Neuronal stem cell (in vitro differentiated cells): ENCODE measurements at regions not wholly inside any gene's neighbourhood (a gene's known extent, or its start where the extent isn't known, plus 50 kb on each side); places are given as distances from the start of the nearest gene placed in this dataset. TPM values are rescaled to one million over a fixed set of nuclear protein-coding genes. Genes with fewer than 3 reads are reported as not detected.
A peak's percentile ranks its signal among the peaks of the same experiment; 100 is the strongest.

Source experiments
- DNase-seq: peaks from one replicate; pipeline ENCODE4 v3.0.0-alpha.2; 2013; ENCODE audit warnings: low spot score
- H2AFZ ChIP-seq: one replicate; pipeline ENCODE4 v1.6.1; 2013; ENCODE audit warnings: mild to moderate bottlenecking, low read length, inconsistent platforms
- H2AK5ac ChIP-seq: 2 replicates; pipeline ENCODE4 v1.6.1; 2013; ENCODE audit warnings: low read depth, mild to moderate bottlenecking, inconsistent platforms, low read length, moderate library complexity, mixed read lengths
- H2BK120ac ChIP-seq: 2 replicates; pipeline ENCODE4 v1.6.1; 2013; ENCODE audit warnings: low read depth, mild to moderate bottlenecking, inconsistent platforms, low read length, moderate library complexity, mixed read lengths
- H2BK12ac ChIP-seq: one replicate; pipeline ENCODE4 v1.6.1; 2013; ENCODE audit warnings: low read length, inconsistent platforms
- H2BK15ac ChIP-seq: 2 replicates; pipeline ENCODE4 v1.6.1; 2013; ENCODE audit warnings: mild to moderate bottlenecking, low read length, inconsistent platforms, mixed read lengths
- H2BK5ac ChIP-seq: one replicate; pipeline ENCODE4 v1.6.1; 2013; ENCODE audit warnings: inconsistent platforms, mild to moderate bottlenecking, low read length, moderate library complexity
- H3K14ac ChIP-seq: one replicate; pipeline ENCODE4 v1.6.1; 2013; ENCODE audit warnings: low read length, inconsistent platforms
- H3K18ac ChIP-seq: 2 replicates; pipeline ENCODE4 v1.6.1; 2013; ENCODE audit warnings: low read length, inconsistent platforms
- H3K23ac ChIP-seq: 2 replicates; pipeline ENCODE4 v1.6.1; 2013; ENCODE audit warnings: low read depth, mild to moderate bottlenecking, mixed read lengths, low read length, inconsistent platforms; ENCODE audit not compliant: poor library complexity
- H3K27ac ChIP-seq: replicated peaks from 3 replicates; pipeline ENCODE4 v1.5.1; 2013; ENCODE audit warnings: low read length, inconsistent platforms
- H3K27me3 ChIP-seq, 3 experiments: 2 replicates each; pipeline ENCODE4 v1.6.1; 2013; ENCODE audit warnings: low read length in 3 of 3, mild to moderate bottlenecking in 2 of 3, inconsistent platforms in 1 of 3, low read depth in 1 of 3, mixed read lengths in 1 of 3, moderate library complexity in 1 of 3; ENCODE audit not compliant: control insufficient read depth in 3 of 3, insufficient read depth in 3 of 3
- H3K36me3 ChIP-seq, 2 donors: replicated peaks in 1 of 2; 2 replicates each; pipeline ENCODE4 v1.6.1; 2013; ENCODE audit warnings: low read length in 2 of 2; ENCODE audit not compliant: control insufficient read depth in 2 of 2, insufficient read depth in 2 of 2
- H3K4ac ChIP-seq: 2 replicates; pipeline ENCODE4 v1.6.1; 2013; ENCODE audit warnings: inconsistent platforms, mild to moderate bottlenecking, low read length, moderate library complexity
- H3K4me1 ChIP-seq, 2 donors: 1 replicate in 1 of 2; 2 replicates in 1 of 2; pipeline ENCODE4 v1.6.1; 2013; ENCODE audit warnings: low read length in 2 of 2, low read depth in 1 of 2; ENCODE audit not compliant: control insufficient read depth in 2 of 2, insufficient read depth in 1 of 2
- H3K4me2 ChIP-seq: one replicate; pipeline ENCODE4 v1.6.1; 2013; ENCODE audit warnings: mild to moderate bottlenecking, low read length, inconsistent platforms; ENCODE audit not compliant: insufficient read depth, poor library complexity, severe bottlenecking
- H3K4me3 ChIP-seq, 2 donors: 2 replicates each; pipeline ENCODE4 v1.5.1; 2013; ENCODE audit warnings: low read length in 2 of 2, mild to moderate bottlenecking in 2 of 2, inconsistent platforms in 1 of 2, moderate library complexity in 1 of 2
- H3K79me1 ChIP-seq: one replicate; pipeline ENCODE4 v1.6.1; 2013; ENCODE audit warnings: low read depth, mild to moderate bottlenecking, inconsistent platforms, low read length, moderate library complexity
- H3K9ac ChIP-seq: one replicate; pipeline ENCODE4 v1.6.1; 2013; ENCODE audit warnings: mild to moderate bottlenecking, low read depth, low read length, inconsistent platforms; ENCODE audit not compliant: poor library complexity
- H3K9me3 ChIP-seq, 2 donors: replicated peaks in 1 of 2; 2 replicates each; pipeline versions ENCODE3 to v1.6.1; 2013; ENCODE audit warnings: low read length in 2 of 2, mild to moderate bottlenecking in 2 of 2, inconsistent platforms in 1 of 2, low read depth in 1 of 2, mixed read lengths in 1 of 2, moderate library complexity in 1 of 2; ENCODE audit not compliant: control insufficient read depth in 2 of 2, insufficient read depth in 1 of 2
- H4K8ac ChIP-seq: one replicate; pipeline ENCODE4 v1.6.1; 2013; ENCODE audit warnings: low read depth, mild to moderate bottlenecking, inconsistent platforms, low read length, moderate library complexity
- H4K91ac ChIP-seq: one replicate; pipeline ENCODE4 v1.6.1; 2013; ENCODE audit warnings: low read length, low read depth, mild to moderate bottlenecking, inconsistent platforms; ENCODE audit not compliant: poor library complexity
- WGBS, 2 donors: extraction: QIAGEN DNeasy Blood & Tissue Kit; methylation state at CpG; one replicate each; pipeline ENCODE4 v1.1.7; 2013; ENCODE audit warnings: missing lambda C conversion rate in 2 of 2, mixed read lengths in 1 of 2; ENCODE audit not compliant: insufficient read length in 2 of 2, insufficient replicate concordance in 1 of 2; ENCODE audit errors: extremely low coverage in 2 of 2; 5-methylcytosine and 5-hydroxymethylcytosine counted together
- small RNA-seq: library from polyadenylated mRNA; stranded (forward); fragments of <200 nt; extraction: miRNeasy Mini kit (QIAGEN cat#:217004); gene quantifications from one replicate; pipeline ENCODE3, GENCODE V24; 2013; ENCODE audit not compliant: insufficient read depth

- Histone ChIP-seq H2BK120ac (no peak overlapping the region), H3K14ac (no peak overlapping the region), H2AFZ (peak overlapping the region; percentile 26), H3K4me1 (no peaks in the 10 kb centered on the region), H4K8ac (no peak overlapping the region), H2BK15ac (no peak overlapping the region), H2BK5ac (no peak overlapping the region), H3K4me2 (no peak overlapping the region), H3K9ac (no peak overlapping the region), H4K91ac (no peak overlapping the region), H3K9me3 (no peaks in the 10 kb centered on the region), H3K18ac (no peak overlapping the region), H3K23ac (no peak overlapping the region), H2BK12ac (no peak overlapping the region), H3K27me3 (no peaks in the 10 kb centered on the region), H3K36me3 (no peaks in the 10 kb centered on the region), H3K4ac (no peak overlapping the region), H3K4me3 (no peak overlapping the region), H3K79me1 (no peaks in the 10 kb centered on the region), H3K27ac (no peak overlapping the region), H2AK5ac (no peak overlapping the region)
- DNase-seq = no peak
- no CpG with 5 or more reads among the region's 2 CpGs for WGBS, 2 donors
Observed at GRCh38 chr13:70189981-70190380, 81.7 kb upstream of the KLHL1 start.

GRCh38 chr13:70188567-70188966, 80.3 kb upstream of the KLHL1 start:
- no peak overlapping the region for H4K91ac ChIP-seq
- H2BK15ac ChIP-seq = no peak overlapping the region
- no peaks in the 10 kb centered on the region for H3K4me1 ChIP-seq
- H2BK5ac ChIP-seq = no peak overlapping the region
- DNase-seq = no peak
- H3K4me2 ChIP-seq = no peak overlapping the region
- no peak overlapping the region for H4K8ac ChIP-seq
- no peak overlapping the region for H2BK120ac ChIP-seq
- H3K27me3 ChIP-seq = no peaks in the 10 kb centered on the region
- no peak overlapping the region for H3K27ac ChIP-seq
- H3K36me3 ChIP-seq = no peaks in the 10 kb centered on the region
- no peak overlapping the region for H2AK5ac ChIP-seq
- WGBS, 2 donors = no CpG with 5 or more reads among the region's 2 CpGs
- no peaks in the 10 kb centered on the region for H3K79me1 ChIP-seq
- no peak overlapping the region for H2BK12ac ChIP-seq
- H3K4ac ChIP-seq = no peak overlapping the region
- H3K14ac ChIP-seq = no peak overlapping the region
- H3K9ac ChIP-seq = no peak overlapping the region
- H3K4me3 ChIP-seq = no peak overlapping the region
- H3K18ac ChIP-seq = no peak overlapping the region
- no peaks in the 10 kb centered on the region for H3K9me3 ChIP-seq
- no peak overlapping the region for H2AFZ ChIP-seq
- H3K23ac ChIP-seq = no peak overlapping the region

GRCh38 chr13:70183041-70183440, 74.8 kb upstream of the KLHL1 start:
- H4K8ac ChIP-seq = no peak overlapping the region
- no peaks in the 10 kb centered on the region for H3K79me1 ChIP-seq
- DNase-seq = no peak
- no peaks in the 10 kb centered on the region for H3K4me1 ChIP-seq
- WGBS, 2 donors = no CpG with 5 or more reads among the region's 2 CpGs
- no peak overlapping the region for H3K23ac ChIP-seq
- no peaks in the 10 kb centered on the region for H3K9me3 ChIP-seq
- H2BK120ac ChIP-seq = no peak overlapping the region
- H3K27me3 ChIP-seq = no peaks in the 10 kb centered on the region
- H2BK5ac ChIP-seq = no peak overlapping the region
- no peaks in the 10 kb centered on the region for H3K36me3 ChIP-seq
- no peak overlapping the region for H3K4ac ChIP-seq
- no peak overlapping the region for H3K4me2 ChIP-seq
- no peak overlapping the region for H3K14ac ChIP-seq
- no peak overlapping the region for H3K4me3 ChIP-seq
- no peak overlapping the region for H2BK12ac ChIP-seq
- no peak overlapping the region for H3K27ac ChIP-seq
- H2AFZ ChIP-seq = peak overlapping the region; percentile 76
- no peak overlapping the region for H4K91ac ChIP-seq
- H2BK15ac ChIP-seq = no peak overlapping the region
- H3K9ac ChIP-seq = no peak overlapping the region
- no peak overlapping the region for H3K18ac ChIP-seq
- no peak overlapping the region for H2AK5ac ChIP-seq

Small RNA genes lying in the stretch of these regions (small RNA-seq; reads per million reads assigned to genes)
- gene AL445264.1 (not detected), gene RNU6-54P (not detected)
